NCI-H748 (cell line): ENCODE measurements at regions not wholly inside any gene's neighbourhood (a gene's known extent, or its start where the extent isn't known, plus 50 kb on each side); places are given as distances from the start of the nearest gene placed in this dataset.

Experiments
- DNase-seq: peaks from one replicate; lab custom pipeline; 2025; ENCODE audit not compliant: unreplicated experiment; lab: John Stamatoyannopoulos, UW

GRCh38 chr1:79074975-79075374 lies 68.4 kb upstream of the ADGRL4 start:
- no peak for DNase-seq

- no peak for DNase-seq
These were observed 63.3 kb upstream of the ADGRL4 start for GRCh38 chr1:79069828-79070227.

GRCh38 chr1:79059341-79059740 lies 52.8 kb upstream of the ADGRL4 start:
- DNase-seq = no peak
